Sigmoid colon (tissue), 6 donors: ENCODE measurements at regions not wholly inside any gene's neighbourhood (a gene's known extent, or its start where the extent isn't known, plus 50 kb on each side); places are given as distances from the start of the nearest gene placed in this dataset.

ENCODE experiments used
- DNase-seq: peaks from one replicate; pipeline ENCODE4 v3.0.0-alpha.2; 2019
- H3K27ac ChIP-seq, 4 donors: fragments of 200-600 bp; sonication (generic); one replicate each; pipeline ENCODE4 v1.5.1; 2016 to 2019; ENCODE audit warnings: mild to moderate bottlenecking in 1 of 4
- H3K27me3 ChIP-seq, 3 donors: fragments of 200-600 bp; sonication (generic); one replicate each; pipeline ENCODE4 v1.5.1; 2019; ENCODE audit warnings: mild to moderate bottlenecking in 1 of 3
- H3K36me3 ChIP-seq, 4 donors: fragments of 200-600 bp; sonication (generic); one replicate each; pipeline ENCODE4 v1.5.1; 2016 to 2019
- H3K4me1 ChIP-seq, 4 donors: fragments of 200-600 bp; sonication (generic); one replicate each; pipeline ENCODE4 v1.5.1; 2017 to 2019
- H3K4me3 ChIP-seq, 4 donors: fragments of 200-600 bp; sonication (generic); one replicate each; pipeline ENCODE4 v1.5.1; 2017 to 2019; ENCODE audit warnings: mild to moderate bottlenecking in 2 of 4, moderate library complexity in 1 of 4
- H3K9me3 ChIP-seq, 4 donors: fragments of 200-600 bp in 3 of 4; sonication (generic) in 3 of 4; one replicate each; pipeline versions ENCODE4 v1.5.1 to v1.6.1; 2013 to 2019
- CTCF ChIP-seq, 4 experiments: fragments of 450-650 bp in 3 of 4; fragments of 200-600 bp in 1 of 4; IDR thresholded peaks; one replicate each; pipeline ENCODE4 v1.5.1; 2016 to 2019; ENCODE audit warnings: antibody characterized with exemption in 4 of 4, mild to moderate bottlenecking in 3 of 4, moderate library complexity in 2 of 4
- EP300 ChIP-seq, 4 donors: sonication (generic); formaldehyde crosslinking; IDR thresholded peaks; one replicate each; pipeline ENCODE4 v1.6.1; 2017; ENCODE audit warnings: antibody characterized with exemption in 4 of 4
- POLR2A ChIP-seq, 2 donors: fragments of 450-650 bp; IDR thresholded peaks; one replicate each; pipeline ENCODE4 v1.6.1; 2016; ENCODE audit warnings: antibody characterized with exemption in 2 of 2, mild to moderate bottlenecking in 2 of 2, moderate library complexity in 2 of 2
- POLR2AphosphoS5 ChIP-seq, 4 donors: sonication (generic); formaldehyde crosslinking; IDR thresholded peaks; one replicate each; pipeline ENCODE4 v1.6.1; 2017; ENCODE audit warnings: antibody characterized with exemption in 4 of 4
- WGBS, 2 donors: extraction: QIAGEN DNeasy Blood & Tissue Kit; methylation state at CpG; one replicate each; pipeline ENCODE4 v1.1.7; 2013; 5-methylcytosine and 5-hydroxymethylcytosine counted together
- intact Hi-C: fragments of 100-400 bp; cut with DNase I; formaldehyde crosslinking; loops from one replicate; pipeline ENCODE4 v1.15.1; 2023
- donor health status: healthy with polysubstance abuse.
- donor health status: healthy.

DNA sequence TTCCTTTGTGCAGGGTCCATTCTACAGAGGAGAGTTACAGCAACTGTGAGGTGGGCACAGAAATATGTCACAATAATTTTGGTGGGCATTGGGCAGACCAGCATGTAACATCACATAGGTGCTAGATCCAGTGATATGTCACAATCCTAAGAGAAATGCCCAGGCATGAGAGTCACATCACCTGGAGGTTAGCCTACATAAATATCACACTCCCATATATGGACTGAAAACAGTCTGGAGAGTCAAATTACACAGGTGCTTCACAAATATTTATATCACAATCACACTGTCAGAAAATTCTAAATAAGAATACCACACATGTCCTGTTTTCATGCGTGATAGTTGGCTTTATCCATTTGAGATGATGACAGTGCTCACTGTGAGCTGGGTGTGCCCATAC lies 903.7 kb upstream of the AMELY start:
- Histone ChIP-seq H3K4me3 (no peak overlapping the region), H3K27ac (no peak overlapping the region), H3K4me1 (no peaks in the 10 kb centered on the region), H3K9me3 (no peaks in the 10 kb centered on the region), H3K36me3 (no peaks in the 10 kb centered on the region), H3K27me3 (no peaks in the 10 kb centered on the region)
- DNase-seq: no peak
- intact Hi-C loops: no loop called here
- 95 to 98% methylated on average over 1 of the region's 1 CpG for WGBS, 2 donors
- TF ChIP-seq POLR2AphosphoS5 (IDR thresholded peaks at IDR 0.05) (no peak), CTCF (IDR thresholded peaks at IDR 0.05) (no peak), EP300 (IDR thresholded peaks at IDR 0.05) (no peak), POLR2A (IDR thresholded peaks at IDR 0.05) (no peak)

DNA sequence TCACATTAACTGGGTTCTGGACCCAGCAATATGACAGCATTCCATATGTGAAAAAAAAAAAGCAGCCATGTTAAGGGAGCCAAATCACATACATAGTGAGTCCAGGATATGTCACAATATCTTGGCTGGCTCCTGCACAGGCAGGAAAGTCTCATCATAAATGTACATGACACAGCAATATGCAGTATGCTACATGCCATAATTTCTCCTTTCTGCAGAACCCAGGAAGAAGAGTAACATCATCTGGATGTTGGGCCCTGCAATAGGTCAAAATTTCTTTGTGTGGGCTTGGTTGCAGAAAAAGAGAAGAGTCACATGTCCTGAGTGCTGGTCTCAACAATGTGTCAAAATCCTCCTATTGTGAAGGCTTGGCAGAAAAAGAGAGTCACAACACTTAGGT lies 902.8 kb upstream of the AMELY start:
- no peaks in the 10 kb centered on the region for H3K9me3 ChIP-seq
- DNase-seq: no peak
- H3K4me3 ChIP-seq: no peak overlapping the region
- no peaks in the 10 kb centered on the region for H3K4me1 ChIP-seq
- no peak overlapping the region for H3K27ac ChIP-seq
- H3K36me3 ChIP-seq: no peaks in the 10 kb centered on the region
- intact Hi-C loops: no loop called here
- no peaks in the 10 kb centered on the region for H3K27me3 ChIP-seq
- TF ChIP-seq POLR2A (IDR thresholded peaks at IDR 0.05) (no peak), EP300 (IDR thresholded peaks at IDR 0.05) (no peak), POLR2AphosphoS5 (IDR thresholded peaks at IDR 0.05) (no peak), CTCF (IDR thresholded peaks at IDR 0.05) (no peak)

GRCh38 chrY:7810359-7810758 lies 898.8 kb upstream of the AMELY start:
- H3K4me3 ChIP-seq: no peak overlapping the region
- H3K4me1 ChIP-seq: no peaks in the 10 kb centered on the region
- WGBS, 2 donors: 7 to 37% methylated on average over 1 of the region's 1 CpG
- no peaks in the 10 kb centered on the region for H3K9me3 ChIP-seq
- no peak for DNase-seq
- no peak overlapping the region for H3K27ac ChIP-seq
- H3K36me3 ChIP-seq: no peaks in the 10 kb centered on the region
- no peak for TF ChIP-seq CTCF (IDR thresholded peaks at IDR 0.05)
- no peak for TF ChIP-seq EP300 (IDR thresholded peaks at IDR 0.05)
- TF ChIP-seq POLR2AphosphoS5 (IDR thresholded peaks at IDR 0.05): no peak
- no peak for TF ChIP-seq POLR2A (IDR thresholded peaks at IDR 0.05)
- intact Hi-C loops: no loop called here
- H3K27me3 ChIP-seq: no peaks in the 10 kb centered on the region

- intact Hi-C loops: no loop called here
- no peak overlapping the region for H3K27ac ChIP-seq
- H3K27me3 ChIP-seq: no peaks in the 10 kb centered on the region
- no peaks in the 10 kb centered on the region for H3K9me3 ChIP-seq
- H3K4me3 ChIP-seq: no peak overlapping the region
- no peaks in the 10 kb centered on the region for H3K36me3 ChIP-seq
- no peak for DNase-seq
- TF ChIP-seq POLR2A (IDR thresholded peaks at IDR 0.05): no peak
- no peaks in the 10 kb centered on the region for H3K4me1 ChIP-seq
Observed at GRCh38 chrY:7807516-7807870, 895.9 kb upstream of the AMELY start.

DNA sequence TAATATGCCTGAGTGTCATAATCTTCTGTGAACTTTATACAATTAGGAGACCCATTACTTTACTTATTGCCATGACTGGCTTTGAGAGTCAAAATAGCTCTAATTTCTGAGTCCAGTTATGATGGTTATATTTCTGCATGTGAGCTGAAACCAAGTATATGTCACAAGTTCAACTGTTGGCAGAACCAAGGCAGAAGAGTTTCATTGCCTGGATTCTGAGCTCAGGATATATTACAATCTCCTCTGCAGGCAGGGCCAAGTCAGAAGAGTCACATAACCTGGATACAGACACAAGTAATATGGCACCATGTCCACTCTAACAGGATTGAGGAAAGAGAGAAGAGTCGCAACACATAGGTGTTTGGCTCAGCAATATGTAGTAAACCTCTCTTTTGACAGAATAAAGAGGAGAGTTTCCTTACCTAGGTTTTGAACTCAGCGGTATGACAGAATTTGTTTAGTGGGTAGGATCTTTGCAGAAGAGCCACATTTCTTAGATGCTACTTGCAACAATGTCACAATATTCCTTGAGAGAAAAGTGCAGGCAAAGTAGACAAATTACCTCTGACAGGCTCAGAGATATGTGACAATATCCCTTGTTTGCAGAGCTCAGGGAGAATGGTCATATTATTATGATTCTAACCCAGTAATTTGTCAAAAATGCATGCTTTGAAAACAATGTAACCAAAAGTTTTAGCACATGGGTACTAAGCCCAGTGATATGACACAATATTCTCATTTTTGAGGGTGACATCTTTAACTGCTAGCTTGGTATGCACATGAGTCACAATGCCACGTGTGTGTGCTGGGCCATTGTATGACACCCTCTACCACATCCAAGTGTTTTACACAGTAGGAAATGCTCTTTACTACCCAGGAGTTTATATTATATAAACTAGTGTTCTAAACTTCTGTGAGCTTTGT lies 895.3 kb upstream of the AMELY start:
- TF ChIP-seq POLR2AphosphoS5 (IDR thresholded peaks at IDR 0.05): no peak
- no peak for TF ChIP-seq CTCF (IDR thresholded peaks at IDR 0.05)
- no peak for TF ChIP-seq EP300 (IDR thresholded peaks at IDR 0.05)
- TF ChIP-seq POLR2A (IDR thresholded peaks at IDR 0.05): no peak
- H3K27ac ChIP-seq: no peak overlapping the region
- whole genome bisulfite sequencing, 2 donors: 84 to 88% methylated on average over 3 of the region's 3 CpGs
- no peak for DNase-seq
- intact Hi-C loops: no loop called here
- no peaks in the 10 kb centered on the region for H3K27me3 ChIP-seq
- no peaks in the 10 kb centered on the region for H3K4me1 ChIP-seq
- H3K4me3 ChIP-seq: no peak overlapping the region
- H3K36me3 ChIP-seq: no peaks in the 10 kb centered on the region
- no peaks in the 10 kb centered on the region for H3K9me3 ChIP-seq
